ENCODE measurements at regions not wholly inside any gene's neighbourhood (a gene's known extent, or its start where the extent isn't known, plus 50 kb on each side); places are given as distances from the start of the nearest gene placed in this dataset.

DNA sequence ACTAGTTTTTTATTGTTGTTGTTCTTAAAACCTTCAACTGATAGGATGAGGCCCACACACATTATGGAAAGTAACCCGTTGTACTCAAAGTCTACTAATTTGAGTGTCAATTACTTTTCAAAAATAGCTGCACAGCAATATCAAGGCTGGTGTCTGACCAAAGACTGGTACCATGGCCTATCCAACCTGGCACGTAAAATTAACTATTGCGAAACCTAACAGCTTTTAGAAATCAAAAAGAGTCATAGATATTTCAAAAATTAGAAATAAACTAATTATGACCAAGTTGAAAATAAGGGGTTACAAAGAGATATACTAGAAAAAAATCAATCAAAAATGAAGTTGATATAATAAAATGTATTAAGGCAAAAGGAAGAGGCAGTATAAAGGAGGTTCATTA lies 501.5 kb upstream of the SLC8A1 start:
- Histone ChIP-seq H3K27ac (ENCODE audit: low read depth in 2 of 2, low read length in 2 of 2) (no peak overlapping the region), H3K27me3 (ENCODE audit: control insufficient read depth in 2 of 2, insufficient read depth in 2 of 2, low read length in 2 of 2) (no peaks in the 10 kb centered on the region), H3K36me3 (ENCODE audit: control insufficient read depth in 2 of 2, insufficient read depth in 2 of 2, low read length in 2 of 2) (no peaks in the 10 kb centered on the region), H3K4me1 (ENCODE audit: control insufficient read depth in 2 of 2, insufficient read depth in 2 of 2, low read length in 2 of 2) (no peaks in the 10 kb centered on the region), H3K4me3 (ENCODE audit: low read length in 2 of 2) (no peak overlapping the region), H3K9me3 (ENCODE audit: control insufficient read depth in 2 of 2, low read length in 2 of 2) (no peaks in the 10 kb centered on the region), H3K9ac (ENCODE audit: low read depth in 1 of 2, low read length in 2 of 2) (no peak overlapping the region)

DNA sequence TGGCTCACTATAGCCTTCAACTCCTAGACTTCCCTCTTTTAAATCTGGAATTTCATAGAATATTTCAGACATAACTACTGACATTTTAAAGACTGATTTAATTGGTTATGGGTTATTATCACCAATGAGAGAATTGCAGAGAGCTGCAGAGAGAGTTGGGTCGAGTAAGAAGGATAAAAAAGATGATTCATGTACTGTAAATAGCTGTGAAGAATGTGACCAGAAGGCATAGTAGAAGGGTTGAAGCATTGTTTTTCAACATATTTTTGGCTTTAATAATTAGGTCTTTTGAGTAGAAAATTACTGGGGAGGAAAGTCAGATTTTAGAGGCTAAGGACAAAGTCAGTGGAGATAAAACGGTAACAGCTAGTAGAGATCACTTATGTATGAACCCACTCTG lies 503.2 kb upstream of the SLC8A1 start:
- Histone ChIP-seq H3K27me3 (ENCODE audit: control insufficient read depth in 2 of 2, insufficient read depth in 2 of 2, low read length in 2 of 2) (no peaks in the 10 kb centered on the region), H3K9me3 (ENCODE audit: control insufficient read depth in 2 of 2, low read length in 2 of 2) (no peaks in the 10 kb centered on the region), H3K27ac (ENCODE audit: low read depth in 2 of 2, low read length in 2 of 2) (no peak overlapping the region), H3K4me1 (ENCODE audit: control insufficient read depth in 2 of 2, insufficient read depth in 2 of 2, low read length in 2 of 2) (no peaks in the 10 kb centered on the region), H3K4me3 (ENCODE audit: low read length in 2 of 2) (no peak overlapping the region), H3K36me3 (ENCODE audit: control insufficient read depth in 2 of 2, insufficient read depth in 2 of 2, low read length in 2 of 2) (no peaks in the 10 kb centered on the region), H3K9ac (ENCODE audit: low read depth in 1 of 2, low read length in 2 of 2) (no peak overlapping the region)

DNA sequence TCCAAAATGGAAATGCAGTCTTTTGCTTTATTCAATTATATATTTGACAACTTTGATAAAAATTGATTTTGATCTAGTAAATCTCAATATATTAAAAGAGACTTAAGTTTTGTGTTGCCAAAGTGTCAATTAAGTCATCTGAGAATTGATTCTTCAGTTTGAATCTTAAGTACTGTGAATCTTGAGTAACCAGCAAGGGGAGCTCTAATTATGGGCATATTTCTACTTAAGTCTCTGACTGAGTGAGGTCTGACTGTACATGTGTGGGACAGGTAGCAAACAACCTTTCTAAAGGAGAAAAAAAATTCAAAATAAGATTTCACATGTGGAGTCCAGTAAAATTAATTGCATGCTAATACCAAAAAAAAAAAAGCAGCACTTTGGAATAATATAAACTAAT lies 503.7 kb upstream of the SLC8A1 start:
- Histone ChIP-seq H3K27ac (ENCODE audit: low read depth in 2 of 2, low read length in 2 of 2) (no peak overlapping the region), H3K36me3 (ENCODE audit: control insufficient read depth in 2 of 2, insufficient read depth in 2 of 2, low read length in 2 of 2) (no peaks in the 10 kb centered on the region), H3K4me1 (ENCODE audit: control insufficient read depth in 2 of 2, insufficient read depth in 2 of 2, low read length in 2 of 2) (no peaks in the 10 kb centered on the region), H3K9me3 (ENCODE audit: control insufficient read depth in 2 of 2, low read length in 2 of 2) (no peaks in the 10 kb centered on the region), H3K4me3 (ENCODE audit: low read length in 2 of 2) (no peak overlapping the region), H3K27me3 (ENCODE audit: control insufficient read depth in 2 of 2, insufficient read depth in 2 of 2, low read length in 2 of 2) (no peaks in the 10 kb centered on the region), H3K9ac (ENCODE audit: low read depth in 1 of 2, low read length in 2 of 2) (no peak overlapping the region)

DNA sequence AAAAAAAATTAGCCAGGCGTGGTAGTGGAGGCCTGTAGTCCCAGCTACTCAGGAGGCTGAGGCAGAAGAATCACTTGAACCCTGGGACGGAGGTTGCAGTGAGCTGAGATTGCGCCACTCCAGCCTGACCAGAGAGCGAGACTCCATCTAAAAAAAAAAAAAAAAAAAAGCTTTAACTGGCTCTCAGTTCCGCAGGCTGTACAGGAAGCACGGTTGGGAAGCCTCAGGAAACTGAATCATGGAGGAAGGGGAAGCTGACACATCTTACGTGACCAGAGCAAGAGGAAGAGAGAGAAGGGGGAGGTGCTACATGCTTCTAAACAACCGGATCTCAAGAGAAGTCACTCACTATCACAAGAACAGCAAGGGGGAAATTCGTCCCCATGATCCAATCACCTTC lies 505.6 kb upstream of the SLC8A1 start:
- H3K27ac ChIP-seq (ENCODE audit: low read depth in 2 of 2, low read length in 2 of 2) = no peak overlapping the region
- no peaks in the 10 kb centered on the region for H3K4me1 ChIP-seq (ENCODE audit: control insufficient read depth in 2 of 2, insufficient read depth in 2 of 2, low read length in 2 of 2)

DNA sequence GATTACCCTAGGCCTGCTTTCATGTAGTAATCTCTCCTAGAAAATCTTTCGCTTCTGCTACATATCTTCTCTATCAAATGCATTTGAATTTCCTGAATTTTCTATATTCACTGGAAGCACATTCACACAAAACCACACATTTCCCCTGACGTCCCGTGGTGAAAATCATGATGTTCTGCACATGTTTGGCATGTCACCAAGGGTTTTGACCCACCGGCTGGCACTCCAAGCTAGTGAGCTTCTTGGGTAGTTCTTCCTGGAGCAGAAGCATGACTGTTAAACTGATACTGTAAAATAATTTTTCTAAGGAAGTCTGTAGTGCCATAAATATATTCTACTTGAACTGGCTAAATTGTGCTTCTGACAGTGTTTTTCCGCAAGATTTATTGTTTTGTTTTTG lies 510.1 kb upstream of the SLC8A1 start:
- H3K36me3 ChIP-seq (ENCODE audit: control insufficient read depth in 2 of 2, insufficient read depth in 2 of 2, low read length in 2 of 2) = no peaks in the 10 kb centered on the region
- H3K9me3 ChIP-seq (ENCODE audit: control insufficient read depth in 2 of 2, low read length in 2 of 2) = no peaks in the 10 kb centered on the region
- H3K27ac ChIP-seq (ENCODE audit: low read depth in 2 of 2, low read length in 2 of 2) = no peak overlapping the region
- H3K4me3 ChIP-seq (ENCODE audit: low read length in 2 of 2) = no peak overlapping the region
- no peak overlapping the region for H3K9ac ChIP-seq (ENCODE audit: low read depth in 1 of 2, low read length in 2 of 2)
- no peaks in the 10 kb centered on the region for H3K27me3 ChIP-seq (ENCODE audit: control insufficient read depth in 2 of 2, insufficient read depth in 2 of 2, low read length in 2 of 2)
- H3K4me1 ChIP-seq (ENCODE audit: control insufficient read depth in 2 of 2, insufficient read depth in 2 of 2, low read length in 2 of 2) = no peaks in the 10 kb centered on the region

More for the DNA sequence above, 505.6 kb upstream of the SLC8A1 start:
- no peaks in the 10 kb centered on the region for H3K36me3 ChIP-seq (ENCODE audit: control insufficient read depth in 2 of 2, insufficient read depth in 2 of 2, low read length in 2 of 2)
- no peaks in the 10 kb centered on the region for H3K9me3 ChIP-seq (ENCODE audit: control insufficient read depth in 2 of 2, low read length in 2 of 2)
- H3K27me3 ChIP-seq (ENCODE audit: control insufficient read depth in 2 of 2, insufficient read depth in 2 of 2, low read length in 2 of 2) = no peaks in the 10 kb centered on the region
- H3K9ac ChIP-seq (ENCODE audit: low read depth in 1 of 2, low read length in 2 of 2) = no peak overlapping the region
- no peak overlapping the region for H3K4me3 ChIP-seq (ENCODE audit: low read length in 2 of 2)

DNA sequence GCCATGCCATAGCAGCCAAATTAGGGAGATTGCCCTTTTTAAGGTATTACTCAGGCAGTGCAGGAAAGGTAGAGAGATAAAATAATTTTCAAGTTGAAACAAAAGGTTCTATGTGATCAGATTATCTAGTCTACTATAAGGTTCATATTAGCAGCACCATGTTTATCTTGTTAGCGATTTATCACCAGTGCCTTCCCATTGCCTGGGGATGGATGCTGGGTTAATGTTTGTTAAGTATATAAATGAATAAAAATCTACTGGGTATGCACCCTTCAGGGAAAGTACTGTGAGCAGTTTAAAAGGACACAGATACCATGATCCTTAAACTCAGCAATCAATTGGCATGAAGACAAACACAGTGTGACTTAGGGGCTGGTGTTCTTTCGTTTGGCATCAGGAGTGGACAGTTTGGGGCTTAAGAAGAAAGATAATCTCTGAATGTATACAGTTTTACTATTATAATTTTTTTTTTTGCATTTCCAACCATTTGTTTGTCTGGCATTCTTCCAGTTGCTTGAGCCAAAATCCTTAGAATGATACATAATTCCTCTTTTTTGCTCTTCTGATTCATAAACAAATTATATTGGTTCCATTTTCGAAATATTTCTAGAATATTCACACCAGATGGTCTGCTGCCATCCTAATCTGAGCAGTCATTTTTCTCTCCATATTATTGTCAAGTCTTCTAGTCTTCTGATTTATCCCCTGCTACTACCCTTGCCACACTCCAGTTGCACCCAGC lies 512.8 kb upstream of the SLC8A1 start:
- H3K27me3 ChIP-seq (ENCODE audit: control insufficient read depth in 2 of 2, insufficient read depth in 2 of 2, low read length in 2 of 2) = no peaks in the 10 kb centered on the region
- H3K27ac ChIP-seq (ENCODE audit: low read depth in 2 of 2, low read length in 2 of 2) = no peak overlapping the region
- H3K9ac ChIP-seq (ENCODE audit: low read depth in 1 of 2, low read length in 2 of 2) = no peak overlapping the region
- H3K4me1 ChIP-seq (ENCODE audit: control insufficient read depth in 2 of 2, insufficient read depth in 2 of 2, low read length in 2 of 2) = no peaks in the 10 kb centered on the region
- no peaks in the 10 kb centered on the region for H3K36me3 ChIP-seq (ENCODE audit: control insufficient read depth in 2 of 2, insufficient read depth in 2 of 2, low read length in 2 of 2)
- H3K4me3 ChIP-seq (ENCODE audit: low read length in 2 of 2) = no peak overlapping the region
- no peaks in the 10 kb centered on the region for H3K9me3 ChIP-seq (ENCODE audit: control insufficient read depth in 2 of 2, low read length in 2 of 2)

DNA sequence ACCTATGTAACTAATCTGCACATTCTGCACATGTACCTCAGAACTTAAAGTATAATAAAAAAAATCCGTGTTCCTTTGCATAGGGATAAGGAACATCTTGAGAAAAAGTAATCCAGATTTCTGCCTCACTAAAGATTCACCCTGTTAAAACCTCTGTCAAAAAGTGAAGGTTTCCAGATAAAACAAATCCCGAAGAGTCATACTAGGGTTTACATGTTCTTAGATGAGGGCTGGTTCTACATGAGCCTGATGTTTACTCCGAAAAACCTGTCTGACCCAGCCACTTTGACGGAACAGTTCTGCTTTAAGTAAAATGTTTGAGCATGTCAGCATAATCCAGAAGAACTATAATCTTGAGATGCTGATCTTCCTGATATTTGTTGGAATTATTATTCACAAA lies 515.6 kb upstream of the SLC8A1 start:
- no peak overlapping the region for H3K9ac ChIP-seq (ENCODE audit: low read depth in 1 of 2, low read length in 2 of 2)
- no peak overlapping the region for H3K4me3 ChIP-seq (ENCODE audit: low read length in 2 of 2)
- H3K27ac ChIP-seq (ENCODE audit: low read depth in 2 of 2, low read length in 2 of 2) = no peak overlapping the region
- H3K36me3 ChIP-seq (ENCODE audit: control insufficient read depth in 2 of 2, insufficient read depth in 2 of 2, low read length in 2 of 2) = no peaks in the 10 kb centered on the region
- no peaks in the 10 kb centered on the region for H3K4me1 ChIP-seq (ENCODE audit: control insufficient read depth in 2 of 2, insufficient read depth in 2 of 2, low read length in 2 of 2)
- H3K27me3 ChIP-seq (ENCODE audit: control insufficient read depth in 2 of 2, insufficient read depth in 2 of 2, low read length in 2 of 2) = no peaks in the 10 kb centered on the region
- no peaks in the 10 kb centered on the region for H3K9me3 ChIP-seq (ENCODE audit: control insufficient read depth in 2 of 2, low read length in 2 of 2)

DNA sequence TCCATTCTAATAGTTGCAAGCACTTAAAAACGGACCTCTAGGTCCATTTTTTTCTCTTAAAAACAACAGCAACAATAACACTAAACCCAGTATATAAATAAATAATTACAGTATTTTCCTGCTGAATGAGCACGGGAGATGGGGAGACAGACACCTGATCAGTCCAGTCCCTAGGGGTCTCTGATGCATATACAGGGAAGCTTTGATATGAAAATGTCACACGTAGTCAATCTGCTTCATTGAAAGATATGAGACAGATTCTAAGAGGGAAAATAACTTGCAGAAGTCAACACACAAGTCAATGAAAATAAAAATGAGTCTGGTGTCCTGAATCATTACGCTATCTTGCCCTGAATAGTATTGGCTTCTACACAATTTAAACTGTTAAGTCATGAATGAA lies 523.3 kb upstream of the SLC8A1 start:
- Histone ChIP-seq H3K4me3 (ENCODE audit: low read length in 2 of 2) (no peak overlapping the region), H3K9ac (ENCODE audit: low read depth in 1 of 2, low read length in 2 of 2) (no peak overlapping the region), H3K27me3 (ENCODE audit: control insufficient read depth in 2 of 2, insufficient read depth in 2 of 2, low read length in 2 of 2) (no peaks in the 10 kb centered on the region), H3K27ac (ENCODE audit: low read depth in 2 of 2, low read length in 2 of 2) (no peak overlapping the region), H3K9me3 (ENCODE audit: control insufficient read depth in 2 of 2, low read length in 2 of 2) (peaks cover 0 to 2% of the 10 kb centered on the region in 2 donors), H3K36me3 (ENCODE audit: control insufficient read depth in 2 of 2, insufficient read depth in 2 of 2, low read length in 2 of 2) (no peaks in the 10 kb centered on the region), H3K4me1 (ENCODE audit: control insufficient read depth in 2 of 2, insufficient read depth in 2 of 2, low read length in 2 of 2) (no peaks in the 10 kb centered on the region)

DNA sequence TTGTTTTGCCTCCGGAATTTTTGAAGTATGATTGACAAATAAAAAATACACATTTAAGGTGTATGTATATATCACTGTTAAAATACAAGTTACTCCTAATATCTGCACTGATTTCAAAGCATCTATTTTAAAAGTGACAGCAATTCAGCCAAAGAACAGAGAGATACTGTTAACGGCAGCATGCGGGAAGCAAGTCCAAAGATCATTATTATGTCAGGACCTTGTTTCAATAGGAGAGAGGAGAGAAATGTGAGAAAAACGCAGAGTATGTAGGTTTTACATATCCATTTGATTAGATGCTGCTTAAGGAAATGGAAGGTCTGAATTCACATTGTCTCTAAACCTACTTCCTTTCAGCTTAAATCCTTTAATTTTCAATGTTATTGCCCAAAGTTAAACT lies 545.5 kb upstream of the SLC8A1 start:
- Histone ChIP-seq H3K9me3 (ENCODE audit: control insufficient read depth in 2 of 2, low read length in 2 of 2) (peaks cover 2 to 3% of the 10 kb centered on the region in 2 donors), H3K4me1 (ENCODE audit: control insufficient read depth in 2 of 2, insufficient read depth in 2 of 2, low read length in 2 of 2) (no peaks in the 10 kb centered on the region), H3K9ac (ENCODE audit: low read depth in 1 of 2, low read length in 2 of 2) (no peak overlapping the region), H3K27me3 (ENCODE audit: control insufficient read depth in 2 of 2, insufficient read depth in 2 of 2, low read length in 2 of 2) (no peaks in the 10 kb centered on the region), H3K4me3 (ENCODE audit: low read length in 2 of 2) (no peak overlapping the region), H3K36me3 (ENCODE audit: control insufficient read depth in 2 of 2, insufficient read depth in 2 of 2, low read length in 2 of 2) (no peaks in the 10 kb centered on the region), H3K27ac (ENCODE audit: low read depth in 2 of 2, low read length in 2 of 2) (no peak overlapping the region)

DNA sequence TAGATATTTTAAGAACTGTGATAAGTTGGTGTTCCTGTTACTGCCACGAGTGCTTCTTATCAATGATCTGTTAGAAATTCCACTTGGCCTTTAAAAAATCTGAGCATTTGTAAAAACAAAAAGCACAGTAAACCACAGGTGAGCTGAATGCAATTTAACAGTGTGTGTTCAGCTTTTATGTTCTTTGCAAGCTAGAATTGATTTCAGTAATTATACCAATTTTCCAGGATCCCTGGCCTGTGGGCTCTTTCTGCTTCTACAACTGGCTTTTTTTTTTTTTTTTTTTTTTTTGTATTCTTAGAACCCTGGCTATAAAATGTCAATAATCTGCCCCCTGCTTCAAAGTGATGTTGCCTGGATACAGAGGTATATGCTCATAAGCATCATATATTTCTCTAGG lies 548.5 kb upstream of the SLC8A1 start:
- H3K36me3 ChIP-seq (ENCODE audit: control insufficient read depth in 2 of 2, insufficient read depth in 2 of 2, low read length in 2 of 2) = no peaks in the 10 kb centered on the region

DNA sequence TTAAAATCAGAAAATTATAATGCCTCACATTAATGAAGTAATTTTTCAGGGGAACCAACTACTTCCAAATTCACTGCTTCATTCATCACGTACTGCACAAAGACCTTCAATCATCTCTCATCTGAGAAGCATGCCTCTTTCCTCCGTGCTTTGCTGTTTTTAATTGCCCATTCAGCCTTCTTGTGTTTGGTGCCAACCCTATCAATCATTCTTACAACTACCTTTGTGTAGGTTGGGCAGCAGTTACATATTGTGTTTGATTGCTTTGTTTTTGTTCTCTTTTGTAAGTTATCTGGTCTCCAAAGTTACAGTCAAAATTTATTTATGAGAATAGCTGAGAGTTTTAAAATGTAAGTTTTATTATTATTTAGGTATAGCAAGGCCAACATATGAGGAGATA lies 549.0 kb upstream of the SLC8A1 start:
- H3K27me3 ChIP-seq (ENCODE audit: control insufficient read depth in 2 of 2, insufficient read depth in 2 of 2, low read length in 2 of 2) = no peaks in the 10 kb centered on the region
- no peak overlapping the region for H3K27ac ChIP-seq (ENCODE audit: low read depth in 2 of 2, low read length in 2 of 2)
- no peaks in the 10 kb centered on the region for H3K36me3 ChIP-seq (ENCODE audit: control insufficient read depth in 2 of 2, insufficient read depth in 2 of 2, low read length in 2 of 2)
- H3K9me3 ChIP-seq (ENCODE audit: control insufficient read depth in 2 of 2, low read length in 2 of 2) = peaks cover 2 to 3% of the 10 kb centered on the region in 2 donors
- H3K9ac ChIP-seq (ENCODE audit: low read depth in 1 of 2, low read length in 2 of 2) = no peak overlapping the region
- no peak overlapping the region for H3K4me3 ChIP-seq (ENCODE audit: low read length in 2 of 2)
- no peaks in the 10 kb centered on the region for H3K4me1 ChIP-seq (ENCODE audit: control insufficient read depth in 2 of 2, insufficient read depth in 2 of 2, low read length in 2 of 2)

More for the DNA sequence above, 548.5 kb upstream of the SLC8A1 start:
- no peak overlapping the region for H3K4me3 ChIP-seq (ENCODE audit: low read length in 2 of 2)
- no peak overlapping the region for H3K27ac ChIP-seq (ENCODE audit: low read depth in 2 of 2, low read length in 2 of 2)
- H3K9me3 ChIP-seq (ENCODE audit: control insufficient read depth in 2 of 2, low read length in 2 of 2) = peaks cover 2 to 3% of the 10 kb centered on the region in 2 donors
- H3K9ac ChIP-seq (ENCODE audit: low read depth in 1 of 2, low read length in 2 of 2) = no peak overlapping the region
- H3K27me3 ChIP-seq (ENCODE audit: control insufficient read depth in 2 of 2, insufficient read depth in 2 of 2, low read length in 2 of 2) = no peaks in the 10 kb centered on the region
- H3K4me1 ChIP-seq (ENCODE audit: control insufficient read depth in 2 of 2, insufficient read depth in 2 of 2, low read length in 2 of 2) = no peaks in the 10 kb centered on the region

Measured in mucosa of rectum (tissue), 2 donors.